ENCODE measurements at regions not wholly inside any gene's neighbourhood (a gene's known extent, or its start where the extent isn't known, plus 50 kb on each side); places are given as distances from the start of the nearest gene placed in this dataset.
"Not testable (repeated sequence)": the region's sequence is repeated elsewhere in the genome, so short reads cannot be mapped to it uniquely, and the experiment has no call there.

DNA sequence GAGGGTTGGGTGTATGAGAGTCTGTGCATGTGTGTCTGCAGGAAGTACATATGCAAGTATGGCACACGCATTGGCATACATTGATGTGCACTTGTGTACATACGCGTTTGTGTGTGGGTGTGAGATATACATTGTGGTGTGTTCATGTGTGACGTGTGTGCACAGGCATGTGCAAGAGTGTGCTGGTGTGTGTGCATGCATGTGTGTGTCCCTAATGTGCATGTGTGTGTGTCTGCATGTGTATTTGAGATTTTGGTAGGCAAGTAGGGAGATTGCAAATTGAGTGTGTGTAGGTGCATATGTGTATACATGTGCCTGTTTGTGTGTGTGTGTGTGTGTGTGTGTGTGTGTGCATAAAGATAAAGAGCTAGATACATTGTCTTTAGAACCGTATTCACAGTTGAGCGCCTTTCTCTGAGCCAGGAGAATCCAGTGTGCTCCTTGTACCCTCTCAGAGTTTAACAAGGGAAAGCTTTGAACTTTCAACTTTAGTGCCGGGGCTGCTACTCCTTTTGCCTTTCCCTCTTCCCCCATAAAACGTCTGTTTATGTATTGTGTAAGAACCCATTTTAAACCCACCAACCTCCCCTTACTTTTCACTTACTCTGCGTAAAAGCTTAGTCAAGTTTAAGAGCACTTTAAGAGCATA, 152.4 kb upstream of the CHL1 start:
- TF ChIP-seq, protein P1, sequence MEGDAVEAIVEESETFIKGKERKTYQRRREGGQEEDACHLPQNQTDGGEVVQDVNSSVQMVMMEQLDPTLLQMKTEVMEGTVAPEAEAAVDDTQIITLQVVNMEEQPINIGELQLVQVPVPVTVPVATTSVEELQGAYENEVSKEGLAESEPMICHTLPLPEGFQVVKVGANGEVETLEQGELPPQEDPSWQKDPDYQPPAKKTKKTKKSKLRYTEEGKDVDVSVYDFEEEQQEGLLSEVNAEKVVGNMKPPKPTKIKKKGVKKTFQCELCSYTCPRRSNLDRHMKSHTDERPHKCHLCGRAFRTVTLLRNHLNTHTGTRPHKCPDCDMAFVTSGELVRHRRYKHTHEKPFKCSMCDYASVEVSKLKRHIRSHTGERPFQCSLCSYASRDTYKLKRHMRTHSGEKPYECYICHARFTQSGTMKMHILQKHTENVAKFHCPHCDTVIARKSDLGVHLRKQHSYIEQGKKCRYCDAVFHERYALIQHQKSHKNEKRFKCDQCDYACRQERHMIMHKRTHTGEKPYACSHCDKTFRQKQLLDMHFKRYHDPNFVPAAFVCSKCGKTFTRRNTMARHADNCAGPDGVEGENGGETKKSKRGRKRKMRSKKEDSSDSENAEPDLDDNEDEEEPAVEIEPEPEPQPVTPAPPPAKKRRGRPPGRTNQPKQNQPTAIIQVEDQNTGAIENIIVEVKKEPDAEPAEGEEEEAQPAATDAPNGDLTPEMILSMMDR (IDR thresholded peaks at IDR 0.05; ENCODE audit: insufficient read depth, low read depth, low read length), result no peak
- no peak for DNase-seq (ENCODE audit: low read depth)
- H3K4me3 ChIP-seq (ENCODE audit: low read depth, low read length), result no peak overlapping the region

DNA sequence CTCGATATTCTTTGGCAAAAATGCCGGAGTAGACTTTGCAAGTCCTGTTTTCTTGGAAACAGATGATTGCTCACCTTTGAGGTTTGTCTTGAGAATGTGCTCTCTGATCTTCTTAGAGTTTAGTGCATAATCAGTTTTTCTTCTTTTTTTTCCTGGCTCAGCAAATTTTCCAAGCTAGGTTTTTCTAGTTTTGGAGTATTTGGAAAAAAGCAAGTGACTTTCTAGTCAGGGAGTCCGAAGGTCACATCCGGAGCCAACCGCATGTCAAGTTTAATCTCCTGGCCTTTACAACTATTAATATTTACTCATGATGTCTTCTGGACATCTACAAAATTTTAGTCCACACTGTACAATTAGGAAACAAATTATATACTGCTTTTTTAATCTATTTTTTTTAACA, 151.6 kb upstream of the CHL1 start:
- H3K4me3 ChIP-seq (ENCODE audit: low read depth, low read length), result not testable (repeated sequence)

DNA sequence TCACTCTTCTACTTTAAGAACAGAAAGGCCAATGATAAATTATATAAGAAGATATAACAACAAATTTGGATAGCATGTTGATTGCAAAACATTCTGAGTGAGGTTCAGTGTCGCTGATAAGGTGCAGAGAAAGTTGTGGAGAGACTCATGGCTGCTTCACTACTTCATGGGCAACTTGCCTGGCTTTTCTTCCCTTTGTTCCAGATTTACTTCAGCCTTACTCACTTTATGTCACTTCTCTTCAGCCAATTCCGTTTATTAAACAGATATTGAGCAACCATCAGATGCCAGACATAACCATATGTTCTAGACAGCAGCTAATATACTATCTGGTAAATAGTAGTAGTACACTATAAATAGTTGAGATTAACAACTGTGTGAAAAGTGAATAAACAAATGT, 150.0 kb upstream of the CHL1 start:
- H3K4me3 ChIP-seq (ENCODE audit: low read depth, low read length), result no peak overlapping the region
- no peak for DNase-seq (ENCODE audit: low read depth)
- TF ChIP-seq, protein P1 (IDR thresholded peaks at IDR 0.05; ENCODE audit: insufficient read depth, low read depth, low read length), result no peak

More for the DNA sequence above, 151.6 kb upstream of the CHL1 start:
- not testable (repeated sequence) for DNase-seq (ENCODE audit: low read depth)

GRCh38 chr3:53441-53840, 143.1 kb upstream of the CHL1 start:
- not testable (repeated sequence) for H3K4me3 ChIP-seq (ENCODE audit: low read depth, low read length); DNase-seq (ENCODE audit: low read depth)

DNA sequence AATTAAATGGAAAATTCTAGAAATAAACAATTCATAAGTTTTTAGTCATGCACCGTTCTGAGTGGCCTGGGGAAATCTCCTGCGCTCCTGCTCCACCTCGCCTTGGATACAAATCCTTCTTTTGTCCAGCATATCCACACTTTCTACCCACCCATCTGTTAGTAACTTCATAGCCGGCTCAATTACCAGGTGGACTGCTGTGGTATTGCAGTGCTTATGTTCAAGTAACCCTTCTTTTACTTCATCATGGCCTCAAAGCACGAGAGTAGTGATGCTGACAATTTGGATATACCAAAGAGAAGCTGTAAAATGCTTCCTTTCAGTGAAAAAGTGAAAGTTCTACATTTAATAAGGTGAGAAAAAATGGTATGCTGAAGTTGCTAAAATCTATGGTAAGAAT, 142.3 kb upstream of the CHL1 start:
- DNase-seq (ENCODE audit: low read depth), result no peak
- TF ChIP-seq, protein P1 (IDR thresholded peaks at IDR 0.05; ENCODE audit: insufficient read depth, low read depth, low read length), result no peak
- H3K4me3 ChIP-seq (ENCODE audit: low read depth, low read length), result no peak overlapping the region

- TF ChIP-seq, protein P1 (IDR thresholded peaks at IDR 0.05; ENCODE audit: insufficient read depth, low read depth, low read length), result no peak
- no peak overlapping the region for H3K4me3 ChIP-seq (ENCODE audit: low read depth, low read length)
- no peak for DNase-seq (ENCODE audit: low read depth)
Measured at GRCh38 chr3:56672-57071, 139.9 kb upstream of the CHL1 start.

- TF ChIP-seq, protein P1 (IDR thresholded peaks at IDR 0.05; ENCODE audit: insufficient read depth, low read depth, low read length), result no peak
- H3K4me3 ChIP-seq (ENCODE audit: low read depth, low read length), result no peak overlapping the region
- no peak for DNase-seq (ENCODE audit: low read depth)
Measured at GRCh38 chr3:59854-60253, 136.7 kb upstream of the CHL1 start.

DNA sequence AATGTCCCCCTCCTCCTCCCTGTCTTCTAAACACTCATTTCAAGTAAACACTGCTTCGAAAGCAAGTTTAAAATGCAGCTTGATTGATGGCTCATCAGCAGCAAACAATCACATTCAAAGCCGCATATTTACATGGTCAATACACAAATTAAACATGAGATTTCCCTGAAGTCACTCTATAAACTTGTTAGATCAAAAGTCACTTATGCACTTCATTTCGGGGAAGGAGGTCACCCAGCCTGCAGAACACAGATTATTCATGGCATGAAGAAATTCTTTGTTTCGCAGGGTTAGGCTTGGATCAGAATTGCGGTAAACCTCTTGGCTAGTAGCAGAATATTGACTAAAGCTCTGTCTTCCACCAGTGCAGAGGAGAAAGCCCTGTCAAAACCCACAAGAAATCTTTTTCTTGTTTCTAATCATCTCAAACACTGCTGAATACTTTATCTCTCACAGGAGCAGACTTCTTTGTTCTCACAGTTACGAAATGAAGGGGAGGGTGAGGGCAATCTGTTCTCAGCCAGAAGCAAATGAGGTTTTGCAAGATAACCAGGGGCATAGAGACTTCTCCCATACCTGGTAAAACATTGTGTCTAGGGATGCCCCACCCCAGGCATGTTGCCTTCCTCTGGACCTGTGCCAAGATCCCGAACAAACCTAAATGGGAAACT, 133.3 kb upstream of the CHL1 start:
- H3K4me3 ChIP-seq (ENCODE audit: low read depth, low read length), result no peak overlapping the region

More for the DNA sequence above, 133.3 kb upstream of the CHL1 start:
- TF ChIP-seq, protein P1 (IDR thresholded peaks at IDR 0.05; ENCODE audit: insufficient read depth, low read depth, low read length), result no peak
- no peak for DNase-seq (ENCODE audit: low read depth)

Data from fibroblast of villous mesenchyme (primary cell).